Mucosa of descending colon (tissue), 3 donors: ENCODE measurements at regions not wholly inside any gene's neighbourhood (a gene's known extent, or its start where the extent isn't known, plus 50 kb on each side); places are given as distances from the start of the nearest gene placed in this dataset.
A peak's percentile ranks its signal among the peaks of the same experiment; 100 is the strongest.

Experiments used
- ATAC-seq: fragments of 200-7000 bp; cut with Tn5 transposase; one replicate; pipeline ENCODE4 v1.9.1; 2020; ENCODE audit warnings: mild to moderate bottlenecking, moderate library complexity
- DNase-seq, 3 donors: peaks; one replicate each; pipeline ENCODE4 v3.0.0-alpha.2; 2020
- H3K36me3 ChIP-seq: fragments of 200-600 bp; one replicate; pipeline ENCODE4 v1.8.0; 2021; ENCODE audit warnings: low read depth, mild to moderate bottlenecking
- H3K4me1 ChIP-seq: fragments of 200-600 bp; one replicate; pipeline ENCODE4 v1.8.0; 2021; ENCODE audit warnings: low read depth, mild to moderate bottlenecking
- H3K4me3 ChIP-seq: fragments of 200-600 bp; one replicate; pipeline ENCODE4 v1.8.0; 2021; ENCODE audit warnings: mild to moderate bottlenecking
- H3K9me3 ChIP-seq: fragments of 200-600 bp; one replicate; pipeline ENCODE4 v1.8.0; 2021; ENCODE audit warnings: mild to moderate bottlenecking
- CTCF ChIP-seq: fragments of 200-600 bp; IDR thresholded peaks from one replicate; pipeline ENCODE4 v1.8.0; 2022; ENCODE audit warnings: antibody characterized with exemption, mild to moderate bottlenecking
- intact Hi-C, 2 donors: fragments of 100-400 bp; cut with DNase I in 1 of 2; cut with micrococcal nuclease in 1 of 2; formaldehyde crosslinking; loops; one replicate each; pipeline versions ENCODE4 v1.11.0 to v1.11.1; 2022; cut with DNase I, micrococcal nuclease
- donor health status: DM: no; HTN: no; CAD: no; lungs with moderate emphysema.
- donor health status: DM: no; HTN: no; CAD: no.
- donor health status: DM: no; HTN: yes; CAD: no.

DNA sequence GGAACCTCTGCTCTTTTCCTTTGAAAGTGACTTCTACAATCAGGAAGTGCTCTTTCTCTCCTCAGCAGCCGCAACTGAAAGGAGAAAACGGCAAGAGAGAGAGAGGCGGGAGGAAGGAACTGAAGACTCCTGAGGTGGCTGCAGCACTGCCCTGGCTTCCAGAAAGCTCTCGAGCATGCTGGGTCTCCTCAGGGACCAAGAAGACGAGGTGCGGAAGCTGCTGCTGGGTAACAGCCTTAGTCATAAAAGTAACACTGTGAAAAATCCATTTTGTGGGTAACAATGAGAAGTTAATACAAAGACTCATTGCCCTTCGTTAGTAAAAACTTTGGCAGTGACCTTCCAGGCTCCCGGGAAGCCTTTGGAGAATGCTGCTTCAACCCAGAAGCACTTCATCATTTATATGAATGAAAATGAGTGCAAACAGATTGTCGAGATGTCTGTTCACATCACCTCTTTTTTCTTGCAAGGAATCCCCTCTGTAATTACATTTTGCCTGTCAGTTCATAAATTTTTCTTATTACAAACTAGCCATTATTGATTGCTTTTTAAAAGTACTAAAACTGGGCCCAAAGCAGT is 473.4 kb downstream of the SOX6 start:
- no peak for TF ChIP-seq CTCF
- DNase-seq = no peak
- Histone ChIP-seq H3K9me3 (no peaks in the 10 kb centered on the region), H3K36me3 (no peaks in the 10 kb centered on the region), H3K4me3 (no peak overlapping the region), H3K4me1 (no peaks in the 10 kb centered on the region)
- no peak for ATAC-seq
- intact Hi-C loops = no loop called here

- Histone ChIP-seq H3K36me3 (no peaks in the 10 kb centered on the region), H3K4me3 (no peak overlapping the region), H3K9me3 (no peaks in the 10 kb centered on the region), H3K4me1 (no peaks in the 10 kb centered on the region)
- TF ChIP-seq CTCF = no peak
- ATAC-seq (no peak), DNase-seq (no peak)
- intact Hi-C loops = no loop called here
These were observed 472.9 kb downstream of the SOX6 start for GRCh38 chr11:15883455-15883920.

- Histone ChIP-seq H3K4me1 (no peaks in the 10 kb centered on the region), H3K9me3 (no peaks in the 10 kb centered on the region), H3K4me3 (no peak overlapping the region), H3K36me3 (no peaks in the 10 kb centered on the region)
- intact Hi-C loops = no loop called here
- TF ChIP-seq CTCF = no peak
- no peak for DNase-seq
- ATAC-seq = no peak
These were observed 472.2 kb downstream of the SOX6 start for GRCh38 chr11:15884141-15884540.

GRCh38 chr11:15884777-15885540 is 471.4 kb downstream of the SOX6 start:
- H3K4me3 ChIP-seq = no peak overlapping the region
- ATAC-seq = no peak
- no peaks in the 10 kb centered on the region for H3K36me3 ChIP-seq
- H3K4me1 ChIP-seq = no peaks in the 10 kb centered on the region
- no peak for TF ChIP-seq CTCF
- H3K9me3 ChIP-seq = no peaks in the 10 kb centered on the region
- no peak for DNase-seq
- intact Hi-C loops = no loop called here

DNA sequence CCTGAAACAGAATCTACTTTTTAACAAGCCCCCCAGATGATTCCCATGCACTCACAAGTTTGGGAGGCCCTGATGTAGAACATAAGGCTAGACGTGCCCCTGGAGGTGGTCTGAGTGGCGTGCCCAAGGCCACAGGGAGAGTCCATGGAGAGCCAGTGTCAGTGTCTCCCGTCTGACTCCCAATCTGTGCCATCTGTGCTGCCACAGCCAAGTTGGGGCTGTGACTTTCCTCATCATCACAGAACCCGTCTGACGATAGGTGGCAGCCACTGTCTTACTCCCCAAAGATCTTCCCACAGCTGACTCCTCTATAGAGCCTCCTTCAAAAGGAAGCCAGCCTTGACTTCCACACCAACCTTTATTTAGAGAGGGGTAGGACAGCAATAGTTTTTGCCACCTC is 470.5 kb downstream of the SOX6 start:
- DNase-seq (no peak), ATAC-seq (peak; percentile 18)
- no peak for TF ChIP-seq CTCF
- H3K4me1 ChIP-seq = no peaks in the 10 kb centered on the region
- H3K4me3 ChIP-seq = no peak overlapping the region
- intact Hi-C loops = no loop called here
- no peaks in the 10 kb centered on the region for H3K9me3 ChIP-seq
- no peaks in the 10 kb centered on the region for H3K36me3 ChIP-seq
